ENCODE measurements at regions not wholly inside any gene's neighbourhood (a gene's known extent, or its start where the extent isn't known, plus 50 kb on each side); places are given as distances from the start of the nearest gene placed in this dataset.

- Mint-ChIP-seq H3K9me3 (ENCODE audit: unreplicated experiment) (no peaks in the 10 kb centered on the region), H3K27me3 (ENCODE audit: insufficient read depth, unreplicated experiment) (no peaks in the 10 kb centered on the region), H3K4me3 (ENCODE audit: unreplicated experiment) (no peak overlapping the region), H3K36me3 (ENCODE audit: insufficient read depth, unreplicated experiment) (no peaks in the 10 kb centered on the region), H3K4me1 (ENCODE audit: low read depth, unreplicated experiment) (no peaks in the 10 kb centered on the region), H3K27ac (ENCODE audit: unreplicated experiment) (no peak overlapping the region)
- Histone ChIP-seq H3K4me1 (no peaks in the 10 kb centered on the region), H3K36me3 (ENCODE audit: control insufficient read depth, insufficient read depth, low read length) (no peaks in the 10 kb centered on the region), H3K4me3 (ENCODE audit: low read depth, low read length) (no peak overlapping the region), H3K9me3 (no peaks in the 10 kb centered on the region), H3K27me3 (replicated peaks; ENCODE audit: control insufficient read depth, insufficient read depth, low read length) (no peaks in the 10 kb centered on the region)
- ChIA-PET POLR2A (no interaction called here), CTCF (no interaction called here)
- DNase-seq, result no peak
- intact Hi-C loops (cut with micrococcal nuclease; ENCODE audit: unreplicated experiment), result no loop called here
- TF ChIP-seq, protein P1, sequence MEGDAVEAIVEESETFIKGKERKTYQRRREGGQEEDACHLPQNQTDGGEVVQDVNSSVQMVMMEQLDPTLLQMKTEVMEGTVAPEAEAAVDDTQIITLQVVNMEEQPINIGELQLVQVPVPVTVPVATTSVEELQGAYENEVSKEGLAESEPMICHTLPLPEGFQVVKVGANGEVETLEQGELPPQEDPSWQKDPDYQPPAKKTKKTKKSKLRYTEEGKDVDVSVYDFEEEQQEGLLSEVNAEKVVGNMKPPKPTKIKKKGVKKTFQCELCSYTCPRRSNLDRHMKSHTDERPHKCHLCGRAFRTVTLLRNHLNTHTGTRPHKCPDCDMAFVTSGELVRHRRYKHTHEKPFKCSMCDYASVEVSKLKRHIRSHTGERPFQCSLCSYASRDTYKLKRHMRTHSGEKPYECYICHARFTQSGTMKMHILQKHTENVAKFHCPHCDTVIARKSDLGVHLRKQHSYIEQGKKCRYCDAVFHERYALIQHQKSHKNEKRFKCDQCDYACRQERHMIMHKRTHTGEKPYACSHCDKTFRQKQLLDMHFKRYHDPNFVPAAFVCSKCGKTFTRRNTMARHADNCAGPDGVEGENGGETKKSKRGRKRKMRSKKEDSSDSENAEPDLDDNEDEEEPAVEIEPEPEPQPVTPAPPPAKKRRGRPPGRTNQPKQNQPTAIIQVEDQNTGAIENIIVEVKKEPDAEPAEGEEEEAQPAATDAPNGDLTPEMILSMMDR (IDR thresholded peaks at IDR 0.05; ENCODE audit: insufficient read depth in 1 of 2, low read depth in 1 of 2, low read length in 1 of 2, severe bottlenecking in 1 of 2, unreplicated experiment in 1 of 2), result no peak
- BruUV-seq (replicated peaks), result no TSS peak
These were observed 513.6 kb downstream of the USP25 start for GRCh38 chr21:16243396-16243795.

DNA sequence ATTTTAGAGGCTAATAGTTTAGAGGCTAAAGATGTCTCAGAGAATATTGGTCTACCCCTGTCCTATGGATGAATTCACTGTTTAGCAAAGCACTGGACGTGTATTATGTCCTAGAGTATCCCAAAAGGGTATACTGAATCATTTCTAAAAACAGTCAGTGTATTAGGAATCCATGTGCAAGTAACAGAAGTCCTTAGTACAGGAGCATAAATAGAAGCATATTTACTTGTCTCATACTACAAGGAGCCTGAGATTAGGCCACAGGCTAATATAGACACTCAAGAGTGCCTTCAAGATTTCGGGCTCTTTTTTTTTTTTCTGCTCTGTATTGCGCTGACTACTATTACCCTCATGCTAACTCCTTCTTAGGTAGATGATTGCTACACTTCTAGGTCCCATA is 518.9 kb downstream of the USP25 start:
- Histone ChIP-seq H3K36me3 (ENCODE audit: control insufficient read depth, insufficient read depth, low read length) (no peaks in the 10 kb centered on the region), H3K27me3 (replicated peaks; ENCODE audit: control insufficient read depth, insufficient read depth, low read length) (no peaks in the 10 kb centered on the region), H3K4me3 (ENCODE audit: low read depth, low read length) (no peak overlapping the region), H3K9me3 (no peaks in the 10 kb centered on the region), H3K4me1 (no peaks in the 10 kb centered on the region)
- intact Hi-C loops (cut with micrococcal nuclease; ENCODE audit: unreplicated experiment), result no loop called here
- Mint-ChIP-seq H3K27me3 (ENCODE audit: insufficient read depth, unreplicated experiment) (peaks cover 3% of the 10 kb centered on the region), H3K4me1 (ENCODE audit: low read depth, unreplicated experiment) (no peaks in the 10 kb centered on the region), H3K36me3 (ENCODE audit: insufficient read depth, unreplicated experiment) (no peaks in the 10 kb centered on the region), H3K9me3 (ENCODE audit: unreplicated experiment) (no peaks in the 10 kb centered on the region), H3K4me3 (ENCODE audit: unreplicated experiment) (no peak overlapping the region), H3K27ac (ENCODE audit: unreplicated experiment) (no peak overlapping the region)
- POLR2A ChIA-PET, result no interaction called here
- no peak for DNase-seq
- CTCF ChIA-PET, result no interaction called here
- no TSS peak for BruUV-seq (replicated peaks)
- TF ChIP-seq, protein P1 (IDR thresholded peaks at IDR 0.05; ENCODE audit: insufficient read depth in 1 of 2, low read depth in 1 of 2, low read length in 1 of 2, severe bottlenecking in 1 of 2, unreplicated experiment in 1 of 2), result no peak

DNA sequence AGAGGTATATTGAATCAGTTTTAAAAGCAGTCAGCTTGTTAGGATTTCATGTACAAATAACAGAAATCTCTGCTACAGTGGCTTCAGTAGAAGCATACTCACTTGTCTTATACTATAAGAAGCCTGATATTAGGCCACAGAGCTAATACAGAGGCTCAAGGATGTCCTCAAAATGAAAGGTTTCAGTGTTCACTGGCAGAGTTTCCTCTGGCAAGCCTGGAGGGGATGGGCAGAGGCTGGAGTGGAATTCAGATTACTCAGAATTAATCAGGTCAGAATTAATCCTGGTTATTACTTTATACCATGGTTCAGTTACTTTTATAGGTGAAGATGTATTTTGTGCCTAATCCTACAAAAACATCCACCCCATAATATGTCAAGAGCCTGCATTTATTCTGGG is 520.5 kb downstream of the USP25 start:
- TF ChIP-seq, protein P1 (IDR thresholded peaks at IDR 0.05; ENCODE audit: insufficient read depth in 1 of 2, low read depth in 1 of 2, low read length in 1 of 2, severe bottlenecking in 1 of 2, unreplicated experiment in 1 of 2), result no peak
- Histone ChIP-seq H3K9me3 (no peaks in the 10 kb centered on the region), H3K27me3 (replicated peaks; ENCODE audit: control insufficient read depth, insufficient read depth, low read length) (no peaks in the 10 kb centered on the region), H3K4me3 (ENCODE audit: low read depth, low read length) (no peak overlapping the region), H3K4me1 (no peaks in the 10 kb centered on the region), H3K36me3 (ENCODE audit: control insufficient read depth, insufficient read depth, low read length) (no peaks in the 10 kb centered on the region)
- Mint-ChIP-seq H3K27ac (ENCODE audit: unreplicated experiment) (no peak overlapping the region), H3K4me1 (ENCODE audit: low read depth, unreplicated experiment) (no peaks in the 10 kb centered on the region), H3K4me3 (ENCODE audit: unreplicated experiment) (no peak overlapping the region), H3K9me3 (ENCODE audit: unreplicated experiment) (no peaks in the 10 kb centered on the region), H3K27me3 (ENCODE audit: insufficient read depth, unreplicated experiment) (peaks cover 3% of the 10 kb centered on the region), H3K36me3 (ENCODE audit: insufficient read depth, unreplicated experiment) (no peaks in the 10 kb centered on the region)
- intact Hi-C loops (cut with micrococcal nuclease; ENCODE audit: unreplicated experiment), result loop anchor here (10.0 kb wide), 1 partner anchor 65 kb away; no protein-coding TSS in a partner anchor
- ChIA-PET CTCF (no interaction called here), POLR2A (no interaction called here)
- no TSS peak for BruUV-seq (replicated peaks)
- no peak for DNase-seq
